ENCODE measurements at regions not wholly inside any gene's neighbourhood (a gene's known extent, or its start where the extent isn't known, plus 50 kb on each side); places are given as distances from the start of the nearest gene placed in this dataset.

DNA sequence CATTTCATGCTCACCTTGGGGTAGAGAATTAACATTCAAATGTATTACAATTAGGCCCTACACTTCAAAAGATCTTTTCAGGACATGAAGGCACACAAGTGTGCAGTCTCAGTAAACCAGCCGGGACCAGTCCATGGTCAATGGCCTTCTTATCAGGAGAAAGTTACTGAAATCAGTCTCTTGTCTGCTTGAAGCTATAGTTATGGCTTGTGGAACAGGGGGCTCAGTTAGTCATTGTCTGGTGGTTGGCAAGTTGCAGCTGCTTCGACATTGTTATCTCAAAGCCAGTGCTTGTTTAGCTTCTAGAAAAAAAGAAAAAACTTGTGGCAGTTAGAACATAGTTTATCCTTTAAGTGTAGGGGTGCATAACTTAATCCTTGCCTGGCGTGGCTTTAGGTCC, 213.1 kb upstream of the ACO1 start:
- TF ChIP-seq, protein P1, sequence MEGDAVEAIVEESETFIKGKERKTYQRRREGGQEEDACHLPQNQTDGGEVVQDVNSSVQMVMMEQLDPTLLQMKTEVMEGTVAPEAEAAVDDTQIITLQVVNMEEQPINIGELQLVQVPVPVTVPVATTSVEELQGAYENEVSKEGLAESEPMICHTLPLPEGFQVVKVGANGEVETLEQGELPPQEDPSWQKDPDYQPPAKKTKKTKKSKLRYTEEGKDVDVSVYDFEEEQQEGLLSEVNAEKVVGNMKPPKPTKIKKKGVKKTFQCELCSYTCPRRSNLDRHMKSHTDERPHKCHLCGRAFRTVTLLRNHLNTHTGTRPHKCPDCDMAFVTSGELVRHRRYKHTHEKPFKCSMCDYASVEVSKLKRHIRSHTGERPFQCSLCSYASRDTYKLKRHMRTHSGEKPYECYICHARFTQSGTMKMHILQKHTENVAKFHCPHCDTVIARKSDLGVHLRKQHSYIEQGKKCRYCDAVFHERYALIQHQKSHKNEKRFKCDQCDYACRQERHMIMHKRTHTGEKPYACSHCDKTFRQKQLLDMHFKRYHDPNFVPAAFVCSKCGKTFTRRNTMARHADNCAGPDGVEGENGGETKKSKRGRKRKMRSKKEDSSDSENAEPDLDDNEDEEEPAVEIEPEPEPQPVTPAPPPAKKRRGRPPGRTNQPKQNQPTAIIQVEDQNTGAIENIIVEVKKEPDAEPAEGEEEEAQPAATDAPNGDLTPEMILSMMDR (IDR thresholded peaks at IDR 0.05): no peak
- TF ChIP-seq SIN3A (IDR thresholded peaks at IDR 0.05; ENCODE audit: borderline replicate concordance, insufficient read depth, low read depth, low read length) (no peak), POLR2AphosphoS5 (IDR thresholded peaks at IDR 0.05; ENCODE audit: low read depth, low read length) (no peak), TCF7L2 (IDR thresholded peaks at IDR 0.05; ENCODE audit: low read depth, low read length) (no peak)
- TF ChIP-seq, protein P2, sequence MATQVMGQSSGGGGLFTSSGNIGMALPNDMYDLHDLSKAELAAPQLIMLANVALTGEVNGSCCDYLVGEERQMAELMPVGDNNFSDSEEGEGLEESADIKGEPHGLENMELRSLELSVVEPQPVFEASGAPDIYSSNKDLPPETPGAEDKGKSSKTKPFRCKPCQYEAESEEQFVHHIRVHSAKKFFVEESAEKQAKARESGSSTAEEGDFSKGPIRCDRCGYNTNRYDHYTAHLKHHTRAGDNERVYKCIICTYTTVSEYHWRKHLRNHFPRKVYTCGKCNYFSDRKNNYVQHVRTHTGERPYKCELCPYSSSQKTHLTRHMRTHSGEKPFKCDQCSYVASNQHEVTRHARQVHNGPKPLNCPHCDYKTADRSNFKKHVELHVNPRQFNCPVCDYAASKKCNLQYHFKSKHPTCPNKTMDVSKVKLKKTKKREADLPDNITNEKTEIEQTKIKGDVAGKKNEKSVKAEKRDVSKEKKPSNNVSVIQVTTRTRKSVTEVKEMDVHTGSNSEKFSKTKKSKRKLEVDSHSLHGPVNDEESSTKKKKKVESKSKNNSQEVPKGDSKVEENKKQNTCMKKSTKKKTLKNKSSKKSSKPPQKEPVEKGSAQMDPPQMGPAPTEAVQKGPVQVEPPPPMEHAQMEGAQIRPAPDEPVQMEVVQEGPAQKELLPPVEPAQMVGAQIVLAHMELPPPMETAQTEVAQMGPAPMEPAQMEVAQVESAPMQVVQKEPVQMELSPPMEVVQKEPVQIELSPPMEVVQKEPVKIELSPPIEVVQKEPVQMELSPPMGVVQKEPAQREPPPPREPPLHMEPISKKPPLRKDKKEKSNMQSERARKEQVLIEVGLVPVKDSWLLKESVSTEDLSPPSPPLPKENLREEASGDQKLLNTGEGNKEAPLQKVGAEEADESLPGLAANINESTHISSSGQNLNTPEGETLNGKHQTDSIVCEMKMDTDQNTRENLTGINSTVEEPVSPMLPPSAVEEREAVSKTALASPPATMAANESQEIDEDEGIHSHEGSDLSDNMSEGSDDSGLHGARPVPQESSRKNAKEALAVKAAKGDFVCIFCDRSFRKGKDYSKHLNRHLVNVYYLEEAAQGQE (IDR thresholded peaks at IDR 0.05; ENCODE audit: insufficient read depth in 1 of 2, low read depth in 2 of 2, low read length in 1 of 2): no peak
